NCI-H2171 (cell line): ENCODE measurements at regions not wholly inside any gene's neighbourhood (a gene's known extent, or its start where the extent isn't known, plus 50 kb on each side); places are given as distances from the start of the nearest gene placed in this dataset.

Experiments
- DNase-seq: peaks from one replicate; lab custom pipeline; 2025; lab: John Stamatoyannopoulos, UW

- DNase-seq: no peak
These were observed 92.2 kb downstream of the TEX51 start for GRCh38 chr2:126990605-126991532.

GRCh38 chr2:126994340-126994777, 95.7 kb downstream of the TEX51 start:
- DNase-seq: no peak

DNA sequence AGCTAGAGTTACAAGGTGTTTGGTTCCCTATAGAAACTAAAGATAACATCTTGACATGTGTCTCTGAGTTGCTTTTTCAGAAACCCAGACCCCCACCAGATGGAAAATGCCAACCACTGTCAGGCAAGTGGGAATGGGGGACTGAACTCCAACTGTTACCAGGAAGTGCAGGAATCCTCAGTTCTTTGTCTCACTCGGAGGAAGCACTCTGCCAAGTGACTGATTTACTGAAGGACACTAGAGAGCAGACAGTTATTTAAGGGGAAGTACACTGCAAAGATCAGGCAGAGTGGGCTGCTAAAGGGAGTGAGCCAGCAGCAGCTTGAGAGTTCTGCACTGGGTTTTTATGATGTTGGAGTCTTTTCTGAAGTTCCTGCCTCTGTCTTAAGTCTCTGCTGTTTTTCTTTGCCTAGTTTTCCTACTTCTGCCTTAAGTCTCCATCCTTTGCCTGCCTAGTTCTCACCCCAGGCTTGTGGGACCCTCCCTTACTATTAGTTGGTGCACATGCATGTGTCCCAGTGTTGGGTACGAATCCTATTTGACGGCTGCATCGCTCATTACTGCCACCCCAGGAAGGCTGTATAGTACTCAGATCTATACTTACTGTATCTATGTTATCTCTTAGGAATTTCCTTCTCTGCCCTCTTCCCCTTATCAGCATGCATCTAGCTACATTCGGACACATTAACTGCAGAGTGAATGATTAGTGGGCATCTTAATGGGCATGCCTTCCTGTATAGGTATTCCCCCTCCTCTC, 97.1 kb downstream of the TEX51 start:
- no peak for DNase-seq

DNA sequence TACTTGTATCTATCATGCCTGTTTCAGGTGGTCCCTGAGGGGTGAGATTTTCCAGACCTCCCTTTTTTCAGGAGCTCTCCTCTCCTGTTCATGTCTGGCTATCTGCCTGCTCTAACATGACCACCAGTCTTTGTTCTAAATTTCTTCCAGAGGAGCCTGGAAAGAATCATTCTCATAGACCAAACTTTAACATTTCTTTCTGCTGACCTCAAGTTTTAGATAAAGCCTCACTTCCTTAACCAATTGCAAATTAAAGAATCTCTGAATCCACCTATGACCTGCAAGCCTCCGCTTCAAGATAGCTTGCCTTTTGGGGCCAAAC, 97.6 kb downstream of the TEX51 start:
- no peak for DNase-seq
